IMR-90 (cell line): ENCODE measurements at regions not wholly inside any gene's neighbourhood (a gene's known extent, or its start where the extent isn't known, plus 50 kb on each side); places are given as distances from the start of the nearest gene placed in this dataset.

ENCODE experiments used
- BHLHE40 ChIP-seq: fragments of 150-350 bp; IDR thresholded peaks from 2 replicates; pipeline ENCODE4 v1.6.1; 2016; ENCODE audit warnings: mild to moderate bottlenecking, low read depth, low read length
- CEBPB ChIP-seq: IDR thresholded peaks from 2 replicates; pipeline ENCODE4 v1.6.1; 2012; ENCODE audit warnings: low read depth, low read length, improper control_type of control experiment
- CHD1 ChIP-seq: IDR thresholded peaks from 2 replicates; pipeline ENCODE4 v1.6.1; 2012; ENCODE audit warnings: low read depth, low read length, improper control_type of control experiment
- CTCF ChIP-seq: conservative IDR thresholded peaks from 2 replicates; pipeline ENCODE4 v1.5.1; 2012; ENCODE audit warnings: mild to moderate bottlenecking, low read depth, low read length, improper control_type of control experiment
- FOS ChIP-seq: fragments of 150-350 bp; IDR thresholded peaks from 2 replicates; pipeline ENCODE4 v1.6.1; 2016; ENCODE audit warnings: low read depth, low read length
- MAZ ChIP-seq: IDR thresholded peaks from 2 replicates; pipeline ENCODE4 v1.6.1; 2012; ENCODE audit warnings: low read depth, mild to moderate bottlenecking, low read length, improper control_type of control experiment, moderate library complexity, borderline replicate concordance
- MXI1 ChIP-seq: IDR thresholded peaks from 2 replicates; pipeline ENCODE4 v1.6.1; 2012; ENCODE audit warnings: low read depth, mild to moderate bottlenecking, low read length, moderate library complexity, borderline replicate concordance
- NFE2L2 ChIP-seq: fragments of 150-350 bp; IDR thresholded peaks from 2 replicates; pipeline ENCODE4 v1.6.1; 2016; ENCODE audit warnings: low read depth, mild to moderate bottlenecking, low read length
- POLR2A ChIP-seq: IDR thresholded peaks from 2 replicates; pipeline ENCODE4 v1.6.1; 2012; ENCODE audit warnings: mild to moderate bottlenecking, low read depth, low read length
- RCOR1 ChIP-seq: IDR thresholded peaks from 2 replicates; pipeline ENCODE4 v1.6.1; 2012; ENCODE audit warnings: mild to moderate bottlenecking, low read length, improper control_type of control experiment; ENCODE audit not compliant: insufficient replicate concordance
- RFX5 ChIP-seq: IDR thresholded peaks from 2 replicates; pipeline ENCODE4 v1.8.0; 2012; ENCODE audit warnings: low read depth, mild to moderate bottlenecking, low read length, moderate library complexity
- SMC3 ChIP-seq: fragments of 150-350 bp; IDR thresholded peaks from 2 replicates; pipeline ENCODE4 v1.6.1; 2016; ENCODE audit warnings: low read depth, mild to moderate bottlenecking, antibody characterized with exemption, low read length, moderate library complexity
- USF2 ChIP-seq: fragments of 150-350 bp; IDR thresholded peaks from 2 replicates; pipeline ENCODE4 v1.6.1; 2017; ENCODE audit warnings: mild to moderate bottlenecking, antibody characterized with exemption, low read length, low read depth
- TF ChIP-seq, protein P1 (sequence below): fragments of 150-350 bp; IDR thresholded peaks from 2 replicates; pipeline ENCODE4 v1.6.1; 2016; ENCODE audit warnings: low read depth, mild to moderate bottlenecking, low read length, moderate library complexity, borderline replicate concordance

DNA sequence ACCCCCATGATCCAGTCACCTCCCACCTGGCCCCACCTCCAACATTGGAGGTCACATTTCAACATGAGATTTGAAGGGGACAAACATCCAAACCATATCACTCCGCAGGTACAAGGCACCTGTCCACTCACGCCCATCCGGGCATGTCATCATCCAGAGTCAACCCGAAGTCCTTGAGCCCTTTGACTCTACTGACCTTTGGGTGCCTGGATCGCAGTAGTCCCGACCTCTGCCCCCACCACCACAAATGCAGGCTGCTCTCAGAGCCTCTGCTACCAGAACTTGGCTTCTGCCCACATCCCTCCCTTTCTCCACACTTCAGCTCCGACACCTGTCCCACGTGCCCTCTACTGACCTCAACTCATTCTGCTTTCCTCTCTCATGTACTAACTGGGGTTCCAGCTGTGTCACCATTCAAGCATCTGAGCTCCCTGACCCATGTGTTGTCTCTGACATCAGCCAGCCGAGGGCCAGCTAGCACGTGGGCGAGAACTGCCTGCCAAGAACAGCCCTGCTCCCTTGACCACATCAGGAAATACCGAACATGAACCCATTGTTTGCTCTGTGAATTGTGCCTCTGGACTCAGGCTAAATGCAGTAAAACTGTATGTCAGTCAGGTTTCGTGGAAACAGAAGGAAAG is 498.3 kb upstream of the SULF2 start:
- no peak for TF ChIP-seq CTCF
- TF ChIP-seq CEBPB = no peak
- no peak for TF ChIP-seq POLR2A
- TF ChIP-seq BHLHE40 = peak; percentile 74
- no peak for TF ChIP-seq CHD1
- TF ChIP-seq, protein P1, sequence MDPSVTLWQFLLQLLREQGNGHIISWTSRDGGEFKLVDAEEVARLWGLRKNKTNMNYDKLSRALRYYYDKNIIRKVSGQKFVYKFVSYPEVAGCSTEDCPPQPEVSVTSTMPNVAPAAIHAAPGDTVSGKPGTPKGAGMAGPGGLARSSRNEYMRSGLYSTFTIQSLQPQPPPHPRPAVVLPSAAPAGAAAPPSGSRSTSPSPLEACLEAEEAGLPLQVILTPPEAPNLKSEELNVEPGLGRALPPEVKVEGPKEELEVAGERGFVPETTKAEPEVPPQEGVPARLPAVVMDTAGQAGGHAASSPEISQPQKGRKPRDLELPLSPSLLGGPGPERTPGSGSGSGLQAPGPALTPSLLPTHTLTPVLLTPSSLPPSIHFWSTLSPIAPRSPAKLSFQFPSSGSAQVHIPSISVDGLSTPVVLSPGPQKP = no peak
- no peak for TF ChIP-seq RCOR1
- no peak for TF ChIP-seq FOS
- TF ChIP-seq RFX5 = no peak
- no peak for TF ChIP-seq SMC3
- TF ChIP-seq USF2 = peak; percentile 75
- TF ChIP-seq MAZ = no peak
- TF ChIP-seq MXI1 = peak; percentile 74; the same call in 1 of the 2 replicates
- TF ChIP-seq NFE2L2 = no peak
